ENCODE measurements at regions not wholly inside any gene's neighbourhood (a gene's known extent, or its start where the extent isn't known, plus 50 kb on each side); places are given as distances from the start of the nearest gene placed in this dataset.

DNA sequence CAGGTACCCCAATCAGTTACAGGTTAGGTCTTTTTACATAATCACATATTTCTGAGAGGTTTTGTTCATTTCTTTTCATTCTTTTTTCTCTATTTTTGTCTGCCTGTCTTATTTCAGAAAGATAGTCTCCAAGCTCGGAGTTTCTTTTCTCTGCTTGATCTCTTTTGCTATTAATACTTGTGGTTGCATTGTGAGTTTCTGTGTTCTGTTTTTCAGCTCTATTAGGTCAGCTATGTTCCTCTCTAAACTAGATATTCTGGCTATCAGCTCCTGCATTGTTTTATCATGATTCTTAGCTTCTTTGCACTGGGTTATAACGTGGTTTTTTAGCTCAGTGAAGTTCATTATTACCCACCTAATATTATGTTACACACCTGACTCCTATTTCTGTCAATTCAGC, 914.1 kb downstream of the TRHDE start:
- no peak overlapping the region for H3K27ac ChIP-seq
- no peaks in the 10 kb centered on the region for H3K36me3 ChIP-seq (replicated peaks)
- no peak for DNase-seq
- no peaks in the 10 kb centered on the region for H3K27me3 ChIP-seq (replicated peaks)
- no peak overlapping the region for H3K4me3 ChIP-seq (ENCODE audit: low read depth, low read length)
- in situ Hi-C loops (cut with HindIII; ENCODE audit: low pct_ligation_motif_present, low sequenced_read_pairs): no loop called here
- no peak for TF ChIP-seq CTCF (IDR thresholded peaks at IDR 0.05; ENCODE audit: low read depth, low read length, missing control alignments)

DNA sequence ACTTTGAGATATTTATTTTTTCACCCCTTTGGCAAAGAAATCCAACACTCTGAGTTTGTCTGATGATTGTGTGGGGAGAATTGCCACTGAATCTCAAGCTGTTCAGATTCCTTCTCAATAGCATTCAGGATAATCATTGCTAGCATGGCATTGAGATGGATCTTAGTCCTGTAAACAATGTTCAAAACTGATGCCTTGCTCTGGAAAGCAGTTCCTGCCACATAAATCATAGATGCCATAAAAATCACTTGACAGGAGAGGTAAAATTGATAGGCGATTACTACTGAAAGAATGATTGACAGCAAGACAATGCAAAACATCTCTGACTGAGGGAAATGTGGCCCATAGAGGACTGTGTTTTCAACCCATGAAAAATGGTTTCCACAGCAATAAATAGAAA, 915.6 kb downstream of the TRHDE start:
- Histone ChIP-seq H3K36me3 (replicated peaks) (no peaks in the 10 kb centered on the region), H3K27me3 (replicated peaks) (no peaks in the 10 kb centered on the region), H3K4me3 (ENCODE audit: low read depth, low read length) (no peak overlapping the region), H3K27ac (no peak overlapping the region)
- no peak for TF ChIP-seq CTCF (IDR thresholded peaks at IDR 0.05; ENCODE audit: low read depth, low read length, missing control alignments)
- in situ Hi-C loops (cut with HindIII; ENCODE audit: low pct_ligation_motif_present, low sequenced_read_pairs): no loop called here
- DNase-seq: no peak

- in situ Hi-C loops (cut with HindIII; ENCODE audit: low pct_ligation_motif_present, low sequenced_read_pairs): no loop called here
- no peak for TF ChIP-seq CTCF (IDR thresholded peaks at IDR 0.05; ENCODE audit: low read depth, low read length, missing control alignments)
- Histone ChIP-seq H3K4me3 (ENCODE audit: low read depth, low read length) (no peak overlapping the region), H3K27me3 (replicated peaks) (no peaks in the 10 kb centered on the region), H3K27ac (no peak overlapping the region), H3K36me3 (replicated peaks) (no peaks in the 10 kb centered on the region)
- no peak for DNase-seq
Observed at GRCh38 chr12:73210548-73211204, 938.5 kb downstream of the TRHDE start.

GRCh38 chr12:73220951-73221350, 948.8 kb downstream of the TRHDE start:
- in situ Hi-C loops (cut with HindIII; ENCODE audit: low pct_ligation_motif_present, low sequenced_read_pairs): no loop called here

DNA sequence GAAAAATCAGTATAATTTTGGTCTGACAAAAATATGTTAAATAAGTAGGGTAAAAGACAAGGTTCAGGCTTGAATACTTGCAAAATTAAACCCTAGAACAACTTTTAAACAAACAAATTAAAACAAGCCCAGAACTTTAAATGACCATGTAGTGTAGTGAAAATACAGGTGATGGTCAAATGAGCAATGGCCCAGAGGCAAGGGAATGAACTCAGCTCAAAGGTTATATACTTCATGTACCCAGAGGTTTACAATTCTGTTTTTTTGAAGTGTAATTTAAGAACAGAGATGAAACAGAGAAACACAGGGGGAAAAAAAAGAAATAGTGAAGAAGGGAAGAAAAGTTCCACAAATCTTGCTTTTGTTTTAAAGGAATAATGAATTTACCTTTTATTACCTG, 949.2 kb downstream of the TRHDE start:
- TF ChIP-seq CTCF (IDR thresholded peaks at IDR 0.05; ENCODE audit: low read depth, low read length, missing control alignments): no peak
- H3K36me3 ChIP-seq (replicated peaks): no peaks in the 10 kb centered on the region
- H3K27ac ChIP-seq: no peak overlapping the region
- H3K4me3 ChIP-seq (ENCODE audit: low read depth, low read length): no peak overlapping the region
- in situ Hi-C loops (cut with HindIII; ENCODE audit: low pct_ligation_motif_present, low sequenced_read_pairs): no loop called here
- H3K27me3 ChIP-seq (replicated peaks): no peaks in the 10 kb centered on the region
- DNase-seq: no peak

More at GRCh38 chr12:73220951-73221350, 948.8 kb downstream of the TRHDE start:
- Histone ChIP-seq H3K4me3 (ENCODE audit: low read depth, low read length) (no peak overlapping the region), H3K36me3 (replicated peaks) (no peaks in the 10 kb centered on the region), H3K27ac (no peak overlapping the region), H3K27me3 (replicated peaks) (no peaks in the 10 kb centered on the region)
- DNase-seq: no peak
- no peak for TF ChIP-seq CTCF (IDR thresholded peaks at IDR 0.05; ENCODE audit: low read depth, low read length, missing control alignments)

DNA sequence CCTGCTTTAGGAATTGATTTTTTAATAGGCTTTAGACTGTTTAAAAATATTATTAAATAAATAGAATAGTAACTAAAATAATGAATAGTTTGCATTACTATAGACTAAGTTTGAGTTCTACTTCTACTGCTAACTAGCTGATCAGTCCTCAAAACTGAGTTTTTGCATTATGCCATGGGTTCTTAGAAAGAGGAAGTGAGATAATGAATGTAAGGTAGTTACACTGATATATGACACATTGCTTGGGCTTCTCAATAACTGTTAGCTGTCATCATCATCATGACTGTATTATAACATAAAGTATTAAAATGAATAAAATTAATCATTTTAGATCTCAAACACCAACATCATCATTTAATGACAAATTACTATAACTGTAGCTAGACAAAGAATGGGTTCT, 949.7 kb downstream of the TRHDE start:
- Histone ChIP-seq H3K36me3 (replicated peaks) (no peaks in the 10 kb centered on the region), H3K27ac (no peak overlapping the region), H3K4me3 (ENCODE audit: low read depth, low read length) (no peak overlapping the region), H3K27me3 (replicated peaks) (no peaks in the 10 kb centered on the region)
- DNase-seq: no peak
- TF ChIP-seq CTCF (IDR thresholded peaks at IDR 0.05; ENCODE audit: low read depth, low read length, missing control alignments): no peak
- in situ Hi-C loops (cut with HindIII; ENCODE audit: low pct_ligation_motif_present, low sequenced_read_pairs): no loop called here

Measured in brain microvascular endothelial cell (primary cell).